ENCODE measurements at regions not wholly inside any gene's neighbourhood (a gene's known extent, or its start where the extent isn't known, plus 50 kb on each side); places are given as distances from the start of the nearest gene placed in this dataset.

DNA sequence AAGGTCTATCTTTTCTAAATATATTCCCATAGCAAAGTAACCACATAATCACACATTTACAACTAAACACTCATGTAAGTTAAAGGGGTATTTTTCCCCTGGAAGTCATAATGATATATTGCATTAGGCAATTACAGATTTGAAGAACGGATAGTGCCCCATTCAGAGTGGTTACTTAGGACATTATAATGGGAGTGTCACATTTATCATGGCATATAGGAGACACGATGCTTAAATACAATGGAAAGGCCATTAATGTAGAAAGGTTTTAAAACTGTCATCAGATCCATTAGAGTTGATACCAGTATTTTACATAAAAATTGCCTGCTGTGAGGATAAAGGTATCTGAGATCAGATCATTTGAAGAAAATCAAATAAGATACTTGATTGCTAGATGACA is 582.0 kb upstream of the SEMA6D start:
- Histone ChIP-seq H3K56ac (ENCODE audit: extremely low read depth, insufficient read depth, low read length) (no peak overlapping the region), H4K5ac (ENCODE audit: low read depth, low read length) (no peak overlapping the region), H3K79me1 (ENCODE audit: low read depth in 1 of 2, low read length in 2 of 2) (no peaks in the 10 kb centered on the region), H2AK9ac (replicated peaks; ENCODE audit: low read depth, low read length, poor library complexity) (no peak overlapping the region), H2AK5ac (ENCODE audit: low read depth, low read length) (no peak overlapping the region), H3K27me3 (ENCODE audit: control insufficient read depth, insufficient read depth, low read length) (no peaks in the 10 kb centered on the region), H3K27ac (ENCODE audit: insufficient read depth, low read length) (no peak overlapping the region), H3K23ac (ENCODE audit: low read depth, low read length) (no peak overlapping the region), H3K18ac (ENCODE audit: low read depth, low read length) (no peak overlapping the region), H3K9me1 (ENCODE audit: insufficient read depth, low read length) (no peaks in the 10 kb centered on the region), H4K20me1 (ENCODE audit: insufficient read depth, low read length) (no peaks in the 10 kb centered on the region), H2BK120ac (ENCODE audit: low read depth, low read length) (no peak overlapping the region), H2BK15ac (ENCODE audit: low read depth, low read length) (no peak overlapping the region), H3K4ac (ENCODE audit: low read depth, low read length) (no peak overlapping the region), H4K91ac (ENCODE audit: insufficient read depth, low read depth, low read length) (no peak overlapping the region), H2BK20ac (ENCODE audit: low read depth, low read length) (no peak overlapping the region), H2BK5ac (ENCODE audit: low read depth, low read length, poor library complexity, severe bottlenecking) (no peak overlapping the region), H3K4me1 (ENCODE audit: control insufficient read depth, insufficient read depth, low read length) (no peaks in the 10 kb centered on the region), H3K9ac (ENCODE audit: low read depth, low read length) (no peak overlapping the region), H3K4me3 (ENCODE audit: insufficient read depth, low read depth, low read length) (no peak overlapping the region), H4K8ac (ENCODE audit: low read depth in 2 of 2, low read length in 2 of 2) (no peak overlapping the region), H3K4me2 (ENCODE audit: low read depth, low read length) (no peak overlapping the region), H3K14ac (replicated peaks; ENCODE audit: low read depth, low read length) (no peak overlapping the region), H3K9me3 (ENCODE audit: control insufficient read depth, insufficient read depth, low read length) (no peaks in the 10 kb centered on the region), H2AFZ (replicated peaks; ENCODE audit: low read length, poor library complexity) (no peak overlapping the region), H3K36me3 (ENCODE audit: control insufficient read depth, insufficient read depth, low read length) (no peaks in the 10 kb centered on the region)
- POLR2A ChIA-PET (ENCODE audit: unreplicated experiment) = no interaction called here
- intact Hi-C loops (cut with micrococcal nuclease) = no loop called here
- in situ Hi-C loops (cut with MboI; ENCODE audit: low sequenced_read_pairs) = no loop called here
- dilution Hi-C loops (cut with HindIII; ENCODE audit: low sequenced_read_pairs, unreplicated experiment) = no loop called here
- CTCF ChIA-PET = no interaction called here
- no peak for TF ChIP-seq BHLHE40 (IDR thresholded peaks at IDR 0.05; ENCODE audit: low read depth, low read length)
- no TSS peak for BruUV-seq (replicated peaks)
- no peak for ATAC-seq (ENCODE audit: low read depth)
- no peak for DNase-seq
- WGBS, 2 experiments (ENCODE audit: extremely low coverage in 2 of 2, insufficient read length in 1 of 2) = no CpG with 5 or more reads among the region's 2 CpGs

Data from IMR-90 (cell line).